GM12864 (cell line): ENCODE measurements at regions not wholly inside any gene's neighbourhood (a gene's known extent, or its start where the extent isn't known, plus 50 kb on each side); places are given as distances from the start of the nearest gene placed in this dataset.

ENCODE experiments used
- DNase-seq: peaks from one replicate; pipeline ENCODE4 v3.0.0-alpha.2; 2011; ENCODE audit warnings: low read depth
- H3K4me3 ChIP-seq: 2 replicates; pipeline ENCODE4 v1.5.1; 2011; ENCODE audit warnings: mild to moderate bottlenecking, low read depth, low read length, control low read depth
- CTCF ChIP-seq: IDR thresholded peaks from 2 replicates; pipeline ENCODE4 v1.5.1; 2011; ENCODE audit warnings: low read depth, mild to moderate bottlenecking, moderate library complexity, low read length, control low read depth, inconsistent platforms; ENCODE audit errors: missing control alignments

GRCh38 chr2:128786316-128786715 lies 467.6 kb upstream of the HS6ST1 start:
- DNase-seq: no peak
- no peak for TF ChIP-seq CTCF
- no peak overlapping the region for H3K4me3 ChIP-seq

GRCh38 chr2:128786741-128787478 lies 468.2 kb upstream of the HS6ST1 start:
- no peak for DNase-seq
- no peak overlapping the region for H3K4me3 ChIP-seq
- TF ChIP-seq CTCF: no peak

- TF ChIP-seq CTCF: no peak
- H3K4me3 ChIP-seq: no peak overlapping the region
- DNase-seq: no peak
Measured at GRCh38 chr2:128787616-128788015, 468.9 kb upstream of the HS6ST1 start.

- no peak for DNase-seq
- no peak overlapping the region for H3K4me3 ChIP-seq
- TF ChIP-seq CTCF: no peak
Measured at GRCh38 chr2:128788636-128789220, 470.1 kb upstream of the HS6ST1 start.

- no peak for DNase-seq
- TF ChIP-seq CTCF: no peak
- H3K4me3 ChIP-seq: no peak overlapping the region
Measured at GRCh38 chr2:128789221-128789620, 470.6 kb upstream of the HS6ST1 start.

- no peak for DNase-seq
- TF ChIP-seq CTCF: no peak
- H3K4me3 ChIP-seq: no peak overlapping the region
Measured at GRCh38 chr2:128789776-128790455, 471.2 kb upstream of the HS6ST1 start.
